Activated effector memory CD4-positive, alpha-beta T cell treated with anti-CD3 and anti-CD28 coated beads, Interleukin-2, amount 50 U/mL, for 16 hours (primary cell): ENCODE measurements at regions not wholly inside any gene's neighbourhood (a gene's known extent, or its start where the extent isn't known, plus 50 kb on each side); places are given as distances from the start of the nearest gene placed in this dataset.
"Not testable (repeated sequence)": the region's sequence is repeated elsewhere in the genome, so short reads cannot be mapped to it uniquely, and the experiment has no call there.

Experiments
- DNase-seq: peaks from one replicate; pipeline ENCODE4 v3.0.0-alpha.2; 2020

DNA sequence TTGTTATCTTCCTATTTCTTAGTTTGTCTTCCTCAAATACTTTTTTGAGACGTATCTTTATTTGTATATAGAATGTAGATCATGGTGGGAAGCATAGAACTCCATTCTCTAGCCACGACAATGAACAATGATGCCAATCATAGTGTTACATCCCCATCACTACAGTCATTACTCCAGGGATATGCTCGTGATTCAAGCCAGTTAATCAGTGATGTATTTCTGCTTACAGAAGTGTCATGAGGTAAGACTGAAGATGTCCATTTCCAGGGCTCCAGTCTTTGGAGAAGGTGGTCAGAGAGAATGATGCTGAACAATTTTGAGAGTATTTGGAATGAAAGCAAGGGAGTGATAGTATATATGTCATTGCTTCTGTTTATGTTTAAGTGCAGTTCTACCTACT lies 777.2 kb upstream of the TMEFF2 start:
- no peak for DNase-seq

DNA sequence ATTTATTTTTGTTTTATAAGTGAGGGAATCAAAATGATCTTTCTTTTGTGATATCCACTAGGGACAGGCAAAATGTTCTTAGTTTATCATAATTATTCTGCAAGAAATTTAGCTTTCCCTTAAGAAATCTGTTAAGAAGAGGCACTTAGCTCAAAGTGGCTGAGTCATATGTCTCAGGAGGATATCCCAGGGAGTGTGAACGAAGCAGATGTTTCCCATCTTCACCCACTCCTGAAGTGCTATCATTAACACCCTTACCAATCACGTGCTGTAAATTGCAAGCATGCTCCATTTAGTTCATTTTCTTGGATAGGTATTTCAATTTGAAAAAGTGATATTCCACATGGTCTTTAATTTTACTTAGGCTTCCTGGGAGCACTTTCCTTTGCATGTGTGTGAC lies 774.3 kb upstream of the TMEFF2 start:
- DNase-seq: no peak

DNA sequence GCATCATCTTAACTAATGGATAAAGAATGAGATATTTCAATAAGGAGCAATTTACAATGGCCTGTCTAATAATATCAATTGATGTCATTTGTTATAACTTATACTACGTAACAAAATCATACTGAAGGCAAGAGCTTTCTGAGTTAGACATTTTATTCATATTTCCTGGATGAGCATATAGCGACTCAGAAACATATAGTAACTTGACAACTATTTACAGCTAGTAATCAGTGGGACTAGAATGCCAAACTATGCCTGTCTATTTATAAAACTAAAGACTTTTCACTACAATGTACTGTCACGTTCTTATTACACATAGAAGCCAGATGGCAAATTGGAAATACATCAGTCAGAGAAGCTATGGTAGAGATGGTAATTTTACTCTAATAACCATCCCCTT lies 766.2 kb upstream of the TMEFF2 start:
- DNase-seq: no peak

DNA sequence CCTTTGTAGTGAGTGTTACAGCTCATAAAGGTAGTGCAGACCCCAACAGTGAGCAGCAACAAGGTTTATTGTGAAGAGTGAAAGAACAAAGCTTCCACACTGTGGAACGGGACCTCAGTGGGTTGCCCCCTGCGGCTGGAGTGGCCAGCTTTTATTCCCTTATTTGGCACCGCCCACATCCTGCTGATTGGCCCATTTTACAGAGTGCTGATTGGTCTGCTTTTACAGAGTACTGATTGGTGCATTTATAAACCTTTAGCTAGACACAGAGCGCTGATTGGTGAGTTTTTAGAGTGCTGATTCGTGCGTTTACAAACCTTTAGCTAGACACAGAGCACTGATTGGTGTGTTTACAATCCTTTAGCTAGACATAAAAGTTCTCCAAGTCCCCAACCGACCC lies 763.9 kb upstream of the TMEFF2 start:
- DNase-seq: not testable (repeated sequence)

DNA sequence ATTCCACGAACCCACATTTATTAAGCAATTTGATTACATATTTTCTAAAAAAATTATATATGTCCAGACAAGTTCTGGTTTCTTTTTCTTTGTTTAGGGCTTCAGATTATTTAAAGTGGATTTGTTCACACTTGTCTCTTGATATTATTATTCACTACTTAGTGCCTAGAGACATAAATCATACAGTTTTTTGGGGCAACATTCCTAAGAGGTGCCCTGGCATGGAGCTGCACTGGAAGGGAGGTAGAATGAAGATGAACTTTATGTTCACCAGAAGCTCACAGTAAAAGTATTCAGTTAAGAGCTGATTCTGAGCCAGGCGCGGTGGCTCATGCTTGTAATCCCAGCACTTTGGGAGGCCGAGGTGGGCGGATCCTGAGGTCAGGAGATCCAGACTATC lies 762.7 kb upstream of the TMEFF2 start:
- no peak for DNase-seq

DNA sequence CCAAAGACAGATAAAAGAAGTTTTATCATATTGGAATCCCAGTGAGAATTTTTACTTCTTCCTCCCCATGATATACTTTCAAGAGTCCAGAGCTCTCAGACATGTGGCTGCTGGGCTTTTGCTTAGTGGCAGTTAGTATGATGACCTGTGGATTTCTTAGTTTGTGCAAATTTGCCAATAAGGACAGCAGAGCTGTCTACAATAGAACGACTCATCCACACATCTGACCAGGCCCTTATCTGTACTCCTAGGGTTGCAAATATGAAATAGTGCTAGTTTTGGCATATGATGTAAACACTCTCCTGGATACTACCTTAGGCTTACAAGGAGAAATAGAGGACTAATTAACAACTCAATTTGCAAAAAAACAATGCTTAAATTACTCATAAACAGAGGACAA lies 758.4 kb upstream of the TMEFF2 start:
- DNase-seq: no peak

DNA sequence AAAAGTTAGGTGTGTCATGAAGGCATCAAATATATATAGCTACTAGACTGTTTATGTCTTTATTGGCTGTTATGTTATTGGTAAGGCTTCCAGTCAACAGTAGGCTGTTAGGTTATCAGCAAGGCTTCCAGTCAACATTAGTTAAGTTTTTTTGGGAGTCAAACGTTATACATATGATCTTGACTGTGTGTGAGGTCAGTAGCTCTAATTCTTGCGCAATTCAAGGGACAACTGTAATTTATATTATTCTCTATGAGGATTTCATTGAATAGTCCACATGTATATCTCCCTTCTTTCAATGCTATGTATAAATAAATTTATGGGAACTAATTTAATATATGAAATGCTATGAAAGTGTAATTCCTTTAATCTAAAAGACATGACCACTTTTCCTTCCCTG lies 757.5 kb upstream of the TMEFF2 start:
- no peak for DNase-seq

DNA sequence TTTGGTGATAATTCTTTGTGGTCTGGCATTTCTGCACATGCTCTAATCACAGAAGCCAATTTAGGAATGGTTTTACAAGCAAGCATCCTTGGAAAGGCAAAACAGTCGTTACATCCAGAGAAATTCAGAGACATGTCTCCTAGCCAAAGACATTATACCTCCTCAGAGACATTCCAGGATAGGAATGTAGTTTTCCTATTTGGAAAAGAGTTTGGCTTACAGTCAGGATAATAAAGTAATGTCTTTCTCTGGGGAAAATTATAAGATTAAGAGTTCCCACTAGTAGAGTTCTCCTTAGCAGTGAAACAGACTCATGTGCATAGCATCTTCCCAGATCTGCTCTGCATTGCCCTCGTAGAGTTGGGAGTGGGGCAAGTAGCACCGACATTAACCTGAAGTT lies 753.6 kb upstream of the TMEFF2 start:
- DNase-seq: no peak

DNA sequence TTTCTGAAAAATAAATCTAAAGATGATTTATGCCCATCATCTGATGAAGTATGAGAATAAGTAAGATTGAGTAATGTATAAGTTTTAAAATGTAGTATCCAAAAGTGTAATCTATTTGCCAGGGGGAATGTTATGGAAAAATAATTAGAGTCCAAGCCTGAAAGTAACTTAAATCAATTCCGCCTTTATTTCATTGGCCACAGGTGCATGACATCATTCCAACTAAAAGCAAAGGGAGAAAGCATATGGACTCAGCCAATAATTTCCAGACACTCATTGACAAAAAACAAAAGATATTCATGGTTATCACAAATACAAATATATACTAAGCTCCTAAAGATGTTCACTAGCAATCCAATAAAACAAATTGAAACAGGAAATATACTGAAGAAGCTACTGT lies 752.6 kb upstream of the TMEFF2 start:
- no peak for DNase-seq

DNA sequence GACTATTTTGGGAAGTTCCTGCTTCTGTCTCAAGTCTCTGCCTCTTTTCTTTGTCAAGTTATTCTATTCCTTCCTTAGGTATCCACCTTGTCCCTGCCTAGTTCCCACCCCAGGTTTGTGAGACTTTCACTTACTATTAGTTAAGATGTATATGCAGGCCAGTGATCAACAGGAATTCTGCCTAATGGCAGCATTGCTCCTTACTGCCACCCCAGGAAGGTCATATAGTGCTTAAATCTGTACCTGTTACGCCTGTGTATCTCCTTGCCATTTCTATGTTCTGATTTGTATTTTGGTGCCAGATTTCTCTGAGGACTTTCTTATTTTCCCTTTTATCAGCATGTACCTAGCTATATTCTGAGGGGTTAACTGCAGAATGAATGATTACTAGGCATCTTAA lies 746.0 kb upstream of the TMEFF2 start:
- DNase-seq: no peak

DNA sequence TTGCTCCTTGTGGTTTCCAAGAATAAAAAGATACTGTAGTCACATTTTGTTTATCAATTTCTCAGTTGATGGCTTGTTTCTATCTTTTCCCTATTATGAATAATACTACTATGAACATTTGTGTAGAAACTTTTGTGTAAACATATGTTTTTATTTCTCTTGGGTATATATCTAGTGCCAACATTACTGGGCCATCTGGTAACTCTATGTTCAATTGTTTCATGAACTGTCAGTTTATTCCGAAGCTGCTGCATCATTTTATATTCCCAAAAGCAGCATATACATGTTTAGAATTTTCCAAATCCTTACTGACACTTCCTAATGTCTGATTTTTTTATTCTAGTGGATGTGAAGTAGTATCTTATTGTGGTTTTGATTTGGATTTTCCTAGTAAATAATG lies 737.6 kb upstream of the TMEFF2 start:
- no peak for DNase-seq

DNA sequence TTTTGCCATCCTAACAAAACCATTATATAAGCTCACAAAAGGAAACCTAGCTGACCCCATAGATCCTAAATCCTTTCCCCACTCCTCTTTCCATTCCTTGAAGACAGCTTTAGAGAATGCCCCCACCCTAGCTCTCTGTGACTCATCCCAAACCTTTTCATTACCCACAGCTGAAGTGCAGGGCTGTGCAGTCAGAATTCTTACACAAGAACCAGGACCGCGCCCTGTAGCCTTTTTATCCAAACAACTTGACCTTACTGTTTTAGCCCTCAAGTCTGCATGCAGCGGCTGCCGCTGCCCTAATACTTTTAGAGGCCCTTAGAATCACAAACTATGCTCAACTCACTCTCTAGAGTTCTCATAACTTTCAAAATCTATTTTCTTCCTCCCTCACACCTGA lies 726.9 kb upstream of the TMEFF2 start:
- DNase-seq: not testable (repeated sequence)

DNA sequence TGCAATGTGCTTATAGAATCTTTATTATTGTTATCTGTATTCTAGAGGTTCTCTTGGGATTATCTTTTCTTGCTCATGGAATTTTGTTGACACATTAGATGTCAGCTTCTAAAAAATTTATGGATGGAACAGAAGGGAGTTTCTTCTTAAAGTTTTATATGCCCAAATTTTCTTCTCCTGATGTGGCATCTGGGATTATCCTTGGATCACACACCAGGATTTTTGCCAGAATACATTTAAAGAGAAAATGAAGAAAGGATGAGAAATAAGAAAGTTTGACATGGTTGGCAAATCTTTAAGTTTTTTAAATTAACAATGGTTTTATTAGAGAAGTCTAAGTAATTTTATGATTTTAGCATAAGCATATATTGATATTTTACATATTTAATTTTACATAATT lies 706.7 kb upstream of the TMEFF2 start:
- DNase-seq: no peak

DNA sequence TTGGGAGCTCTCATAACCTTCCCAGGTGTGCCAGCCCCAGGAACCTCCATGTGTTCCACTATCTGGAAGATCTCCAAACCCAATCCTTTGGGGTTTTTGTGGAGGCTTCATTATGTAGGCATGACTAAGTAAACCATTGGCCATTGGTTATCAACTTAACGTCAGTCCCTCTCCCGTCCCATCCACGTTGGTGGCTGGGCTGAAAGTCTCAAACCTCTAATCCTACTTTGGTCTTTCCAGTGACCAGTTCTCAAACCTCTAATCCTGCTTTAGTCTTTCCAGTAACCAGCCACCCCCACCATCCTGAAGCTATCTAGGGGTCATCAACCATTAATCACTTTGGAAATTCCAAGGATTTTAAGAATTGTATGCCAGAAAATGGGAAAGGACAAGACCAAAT lies 704.7 kb upstream of the TMEFF2 start:
- DNase-seq: no peak

DNA sequence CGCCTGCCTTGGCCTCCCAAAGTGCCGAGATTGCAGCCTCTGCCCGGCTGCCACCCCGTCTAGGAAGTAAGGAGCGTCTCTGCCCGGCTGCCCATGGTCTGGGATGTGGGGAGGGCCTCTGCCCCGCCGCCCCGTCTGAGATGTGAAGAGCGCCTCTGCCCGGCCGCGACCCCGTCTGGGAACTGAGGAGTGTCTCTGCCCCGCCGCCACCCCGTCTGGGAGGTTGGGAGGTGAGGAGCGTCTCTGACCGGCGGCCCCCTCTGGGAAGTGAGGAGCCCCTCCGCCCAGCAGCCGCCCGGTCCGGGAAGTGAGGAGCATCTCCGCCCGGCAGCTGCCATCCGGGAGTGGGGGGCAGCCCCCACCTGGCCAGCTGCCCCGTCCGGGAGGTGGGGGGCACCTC lies 699.2 kb upstream of the TMEFF2 start:
- DNase-seq: not testable (repeated sequence)

DNA sequence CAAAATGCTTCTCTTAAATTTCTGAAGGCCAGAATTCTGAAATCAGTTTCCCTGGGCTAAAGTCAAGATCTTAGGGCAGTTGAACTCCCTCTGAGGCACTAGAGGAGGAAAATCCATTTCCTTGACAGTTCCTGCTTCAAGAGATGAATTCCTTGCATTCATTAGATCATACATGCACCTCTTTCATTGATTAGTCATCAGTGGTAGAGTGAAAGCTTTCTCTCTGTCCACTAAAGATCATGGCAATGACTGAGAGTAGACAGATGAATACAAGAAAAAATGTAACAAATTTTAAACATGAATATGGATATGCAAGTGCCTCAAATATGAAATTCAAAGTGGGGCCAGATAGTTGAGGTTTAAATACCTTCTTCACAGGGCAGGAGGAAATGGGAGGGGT lies 693.4 kb upstream of the TMEFF2 start:
- DNase-seq: no peak

DNA sequence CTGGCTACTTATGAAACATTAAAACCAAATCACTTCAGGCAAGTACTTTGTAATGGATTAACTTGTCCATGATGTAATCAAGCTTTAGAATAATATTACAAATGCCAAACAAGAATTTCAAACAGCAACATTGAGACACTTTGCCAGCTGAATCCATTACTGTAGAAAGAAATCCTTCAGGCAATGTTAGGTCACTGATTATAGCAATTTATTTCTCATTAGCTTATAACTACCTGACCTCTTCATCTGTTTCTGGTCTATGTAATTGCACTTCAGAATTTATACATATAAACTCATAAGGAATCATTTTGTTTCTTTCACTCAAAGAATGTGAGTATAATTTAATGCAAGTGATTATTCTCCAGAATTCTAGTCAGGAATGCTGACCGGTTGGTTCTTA lies 692.6 kb upstream of the TMEFF2 start:
- no peak for DNase-seq

DNA sequence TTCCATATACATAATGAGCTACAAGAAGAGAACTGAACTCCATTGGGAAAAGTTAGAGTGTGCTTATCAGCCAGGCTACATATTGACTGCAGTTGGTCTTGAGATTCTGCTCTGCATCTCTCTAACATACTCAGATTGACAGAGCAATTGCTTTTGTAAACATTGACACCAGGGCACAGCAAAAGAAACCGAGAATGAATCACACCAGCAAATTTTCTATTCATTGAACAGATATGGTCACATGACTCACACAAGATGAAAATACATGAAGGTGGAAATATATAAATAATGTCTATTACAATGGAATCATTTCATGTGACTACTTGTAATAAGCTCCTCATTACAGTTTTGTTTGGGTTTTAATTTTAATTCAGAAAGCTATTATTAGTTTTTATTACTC lies 691.9 kb upstream of the TMEFF2 start:
- DNase-seq: no peak

DNA sequence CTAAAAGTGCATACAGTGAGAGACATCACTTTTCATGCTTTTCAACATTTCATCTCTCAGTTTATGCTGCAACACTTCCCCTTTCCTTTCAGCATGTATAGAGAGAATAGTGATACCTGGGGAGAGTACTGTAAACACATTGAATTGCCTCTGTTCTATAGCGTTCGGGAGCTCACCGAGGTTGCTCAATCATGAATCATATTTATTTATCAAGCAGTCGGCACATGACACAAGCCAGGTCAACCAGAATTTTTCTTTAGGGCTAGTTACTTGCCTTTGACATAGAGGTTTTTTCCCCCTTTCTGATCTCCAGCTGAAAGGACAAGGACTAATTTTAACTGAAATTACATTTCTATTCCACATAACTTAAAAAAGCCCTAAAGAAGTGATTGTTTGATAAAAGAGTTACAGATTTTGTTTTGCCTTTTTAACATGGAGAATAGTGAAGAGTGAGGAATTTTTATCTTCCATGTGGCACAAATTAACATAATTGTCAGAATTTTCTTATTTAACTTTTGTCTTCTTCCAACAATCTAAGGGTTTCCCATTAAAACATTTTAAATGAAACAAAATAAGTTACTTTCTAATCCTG lies 690.9 kb upstream of the TMEFF2 start:
- no peak for DNase-seq

DNA sequence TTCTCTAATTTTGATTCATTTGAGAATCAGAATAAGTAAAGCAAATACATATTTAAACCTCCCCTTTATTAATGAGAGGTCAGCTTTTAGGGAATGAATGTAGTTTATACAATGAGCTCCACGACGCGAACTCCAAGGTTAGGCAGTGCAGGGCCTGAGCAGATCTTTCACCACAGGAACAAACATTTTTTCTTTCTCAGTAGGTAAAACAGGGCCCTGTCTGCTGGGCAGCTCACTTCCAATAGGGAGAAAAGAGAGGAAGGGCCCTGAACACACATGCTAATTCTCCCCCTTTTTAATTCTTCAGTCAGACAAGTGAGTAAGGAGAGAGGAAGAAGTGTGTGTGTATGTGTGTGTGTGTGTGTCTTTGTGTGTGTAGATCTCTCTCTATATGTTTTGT lies 682.4 kb upstream of the TMEFF2 start:
- no peak for DNase-seq

DNA sequence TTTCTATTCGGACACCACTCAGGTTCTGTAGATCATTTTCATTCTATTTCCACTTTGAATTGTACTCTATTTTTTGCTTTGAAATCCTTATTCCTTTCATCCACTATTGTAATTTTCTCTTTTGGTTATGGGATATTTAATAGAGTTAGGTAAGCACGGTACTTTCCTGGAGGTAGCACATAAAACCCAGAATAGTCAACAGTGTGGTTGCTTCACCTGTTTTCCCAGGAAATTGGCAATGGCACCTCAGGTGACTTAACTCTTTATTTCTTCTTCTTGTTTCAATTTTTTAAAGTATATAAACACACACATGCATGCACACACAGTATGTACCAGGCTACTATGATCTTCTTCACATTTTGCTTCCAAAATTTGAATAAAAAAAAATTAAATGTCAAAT lies 682.0 kb upstream of the TMEFF2 start:
- DNase-seq: no peak

DNA sequence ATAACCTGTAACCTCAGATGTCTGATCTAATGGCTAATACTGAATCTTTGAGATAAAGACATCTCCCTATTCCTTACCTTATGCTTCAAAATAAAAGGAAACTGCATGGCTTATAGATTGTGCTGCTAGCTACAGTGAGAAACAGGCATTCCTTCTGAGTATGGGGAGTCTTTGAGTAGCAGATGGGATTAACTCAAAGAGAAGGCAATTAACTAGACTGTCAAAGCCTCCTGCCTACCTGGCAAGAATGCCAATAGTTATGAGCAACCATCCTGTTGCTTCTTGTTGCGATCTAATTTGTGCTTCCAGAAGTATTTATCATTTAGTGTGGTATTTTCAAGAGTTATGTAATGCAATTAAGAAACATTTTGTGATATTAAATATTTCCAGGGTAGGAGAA lies 660.0 kb upstream of the TMEFF2 start:
- DNase-seq: no peak

DNA sequence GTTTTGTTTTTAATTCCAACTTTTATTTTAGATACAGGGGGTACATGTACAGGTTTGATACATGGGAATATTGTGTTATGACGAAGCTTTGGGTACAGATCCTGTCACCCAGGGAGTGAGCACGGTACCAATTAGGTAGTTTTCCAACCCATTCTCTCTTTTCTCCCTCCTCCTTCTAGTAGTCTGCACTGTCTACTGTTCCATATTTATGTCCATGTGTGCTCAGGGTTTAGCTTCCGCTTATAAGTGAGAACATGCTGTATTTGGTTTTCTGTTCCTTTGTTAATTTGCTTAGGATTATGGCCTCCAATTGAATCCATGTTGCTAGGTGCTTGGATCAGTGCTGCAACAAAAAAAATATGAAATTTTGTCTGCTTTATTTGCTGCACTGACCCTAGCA lies 659.3 kb upstream of the TMEFF2 start:
- no peak for DNase-seq

DNA sequence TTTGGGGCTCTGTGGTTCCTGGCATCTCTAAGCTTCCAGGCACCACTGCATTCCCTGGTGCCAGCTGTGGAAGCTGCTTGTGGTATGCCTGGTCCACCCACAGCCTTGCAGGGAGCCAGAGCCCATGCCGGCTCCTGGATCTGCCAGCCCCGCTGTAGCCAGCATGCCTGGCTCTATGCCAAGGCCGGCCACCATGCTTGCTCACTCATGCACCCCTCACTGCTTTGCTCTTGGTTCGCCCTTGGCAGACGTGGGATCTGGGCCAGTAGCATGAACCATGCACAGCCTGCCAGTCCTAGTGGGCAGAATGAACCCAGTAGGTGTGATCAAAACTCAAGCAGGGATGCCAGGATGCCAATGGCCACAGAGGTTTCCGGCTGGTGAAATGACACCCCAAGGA lies 634.2 kb upstream of the TMEFF2 start:
- DNase-seq: no peak

DNA sequence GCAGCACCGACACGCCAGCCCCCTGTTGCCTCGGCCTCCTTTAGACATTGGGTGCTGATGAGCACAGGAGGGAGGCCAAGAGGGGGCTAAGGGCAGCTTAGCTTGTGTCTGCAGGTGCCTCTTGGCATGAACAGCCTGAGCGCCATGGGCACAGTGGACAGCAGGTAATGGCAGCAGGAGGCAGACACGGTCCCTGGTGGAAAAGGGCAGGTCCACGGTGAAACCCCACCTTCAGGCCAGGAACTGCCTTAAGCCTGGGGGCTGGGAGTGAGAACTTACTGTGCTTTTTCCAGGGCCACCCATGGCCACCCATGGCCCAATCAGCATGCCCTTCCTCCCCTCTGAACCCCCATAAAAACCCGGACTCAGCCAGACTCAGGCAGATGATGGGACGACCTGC lies 633.4 kb upstream of the TMEFF2 start:
- DNase-seq: no peak

DNA sequence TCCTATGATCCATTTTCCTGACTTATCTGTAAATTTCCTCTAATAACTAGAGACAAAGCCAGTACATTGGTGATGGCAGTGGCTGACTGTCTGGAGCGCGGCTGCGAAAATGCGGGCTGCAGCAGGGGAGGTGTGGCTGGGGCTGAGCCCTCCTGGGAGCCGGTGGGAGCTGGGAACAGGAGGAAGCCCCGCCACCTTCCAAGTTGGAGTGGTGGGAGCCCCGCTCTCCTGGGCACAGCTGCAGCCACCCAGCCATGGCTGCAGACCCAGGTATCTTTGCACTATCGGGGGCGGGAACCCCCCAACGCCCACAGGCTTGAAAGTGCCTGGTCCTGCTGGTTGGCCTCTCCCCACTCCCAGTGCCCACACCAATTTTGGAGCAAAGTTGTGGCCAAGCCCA lies 633.0 kb upstream of the TMEFF2 start:
- no peak for DNase-seq
